Panc1 (cell line): ENCODE measurements at regions not wholly inside any gene's neighbourhood (a gene's known extent, or its start where the extent isn't known, plus 50 kb on each side); places are given as distances from the start of the nearest gene placed in this dataset.

Source experiments
- ATAC-seq: fragments of 200-7000 bp; cut with Tn5 transposase; 2 replicates; pipeline ENCODE4 v1.9.1; 2020; ENCODE audit warnings: mild to moderate bottlenecking, moderate library complexity
- BruUV-seq: library from RNA; stranded (reverse); fragments of 400-500 nt; replicated peaks from 2 replicates; lab custom pipeline; 2021; lab: Mats Ljungman, UMichigan
- CTCF ChIA-PET: fragments of 300-600 bp; sonication (Branson Sonifier 250); formaldehyde crosslinking; loops from one replicate; lab custom pipeline; 2022; ENCODE audit warnings: antibody characterized with exemption; lab: Charles Lee
- POLR2A ChIA-PET: fragments of 300-600 bp; sonication (Branson Sonifier 250); formaldehyde crosslinking; loops from one replicate; lab custom pipeline; 2022; ENCODE audit warnings: antibody characterized with exemption; lab: Charles Lee
- DNase-seq: peaks from one replicate; pipeline ENCODE4 v3.0.0-alpha.2; 2010; ENCODE audit warnings: low read depth, low spot score
- H3K27ac ChIP-seq: 2 replicates; pipeline ENCODE4 v1.5.1; 2011; ENCODE audit warnings: mild to moderate bottlenecking, low read length, inconsistent platforms
- H3K27me3 ChIP-seq: fragments of 200-500 bp; sonication (Bioruptor generic); 2 replicates; pipeline ENCODE4 v1.6.0; 2014; ENCODE audit warnings: low read length, inconsistent platforms; ENCODE audit not compliant: control insufficient read depth, insufficient read depth
- H3K36me3 ChIP-seq: fragments of 200-500 bp; sonication (Bioruptor generic); 2 replicates; pipeline ENCODE4 v1.5.1; 2014; ENCODE audit warnings: inconsistent platforms, mild to moderate bottlenecking, low read length, moderate library complexity; ENCODE audit not compliant: control insufficient read depth, insufficient read depth
- H3K4me1 ChIP-seq: 2 replicates; pipeline ENCODE4 v1.5.1; 2011; ENCODE audit warnings: inconsistent platforms, mild to moderate bottlenecking, low read length, moderate library complexity; ENCODE audit not compliant: control insufficient read depth, insufficient read depth
- H3K4me3 ChIP-seq, 2 experiments: 2 replicates each; pipeline ENCODE4 v1.5.1; 2011 to 2012; ENCODE audit warnings: low read depth in 2 of 2, low read length in 2 of 2, mild to moderate bottlenecking in 2 of 2, inconsistent platforms in 1 of 2, moderate library complexity in 1 of 2
- H3K9me3 ChIP-seq: fragments of 200-500 bp; sonication (Bioruptor generic); 2 replicates; pipeline ENCODE4 v1.5.1; 2014; ENCODE audit warnings: low read depth, mild to moderate bottlenecking, inconsistent platforms, low read length, moderate library complexity; ENCODE audit not compliant: control insufficient read depth, insufficient read depth
- POLR2AphosphoS5 ChIP-seq: IDR thresholded peaks from 2 replicates; pipeline ENCODE4 v1.6.1; 2012; ENCODE audit warnings: mild to moderate bottlenecking, low read depth, low read length, moderate library complexity
- SIN3A ChIP-seq: IDR thresholded peaks from 2 replicates; pipeline ENCODE4 v1.6.1; 2012; ENCODE audit warnings: low read depth, mild to moderate bottlenecking, low read length, moderate library complexity, borderline replicate concordance; ENCODE audit not compliant: insufficient read depth
- TCF7L2 ChIP-seq: IDR thresholded peaks from 2 replicates; pipeline ENCODE4 v1.6.1; 2011; ENCODE audit warnings: mild to moderate bottlenecking, low read depth, low read length, inconsistent platforms
- in situ Hi-C: cut with HindIII; loops from 2 replicates; pipeline ENCODE4 v1.10.0; 2016; ENCODE audit warnings: low sequenced_read_pairs, low pct_unique_long_range_greater_than_20kb
- intact Hi-C: fragments of 100-400 bp; cut with micrococcal nuclease; formaldehyde crosslinking; loops from one replicate; pipeline ENCODE4 v1.10.0; 2022; ENCODE audit not compliant: unreplicated experiment
- TF ChIP-seq, protein P1 (sequence below), 2 experiments: IDR thresholded peaks; 2 replicates each; pipeline ENCODE4 v1.6.1; 2011 to 2012; ENCODE audit warnings: low read depth in 2 of 2, control low read depth in 1 of 2, low read length in 1 of 2, mild to moderate bottlenecking in 1 of 2, moderate library complexity in 1 of 2; ENCODE audit not compliant: insufficient read depth in 1 of 2
- TF ChIP-seq, protein P2 (sequence below): fragments of 450-650 bp; IDR thresholded peaks from 2 replicates; pipeline ENCODE4 v1.5.1; 2017; ENCODE audit warnings: mild to moderate bottlenecking

DNA sequence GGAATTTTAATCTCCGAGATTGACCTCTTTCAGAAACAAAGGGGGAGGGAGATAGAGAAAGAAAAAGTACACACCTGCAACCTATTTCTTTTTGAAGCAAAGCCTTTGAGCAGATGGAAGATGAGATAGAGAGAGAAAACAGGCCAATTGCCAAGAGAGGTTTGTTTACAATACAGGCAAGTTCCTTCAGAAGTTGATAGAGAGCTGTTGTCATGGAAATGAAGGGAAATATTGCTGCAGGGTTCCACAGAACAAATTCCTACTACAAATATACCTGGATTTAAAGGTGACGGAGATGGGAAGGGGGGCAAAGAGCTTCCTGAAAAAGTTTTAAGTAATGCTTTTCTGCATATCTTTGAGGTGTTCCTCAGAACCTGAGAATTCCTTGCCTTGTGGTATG lies 388.4 kb downstream of the NDFIP2 start:
- DNase-seq, result no peak
- Histone ChIP-seq H3K4me3 (no peak overlapping the region), H3K27me3 (no peaks in the 10 kb centered on the region), H3K36me3 (no peaks in the 10 kb centered on the region), H3K4me1 (no peaks in the 10 kb centered on the region), H3K27ac (no peak overlapping the region), H3K9me3 (no peaks in the 10 kb centered on the region; the same call in 1 of the 2 replicates)
- BruUV-seq, result no TSS peak
- TF ChIP-seq, protein P1, sequence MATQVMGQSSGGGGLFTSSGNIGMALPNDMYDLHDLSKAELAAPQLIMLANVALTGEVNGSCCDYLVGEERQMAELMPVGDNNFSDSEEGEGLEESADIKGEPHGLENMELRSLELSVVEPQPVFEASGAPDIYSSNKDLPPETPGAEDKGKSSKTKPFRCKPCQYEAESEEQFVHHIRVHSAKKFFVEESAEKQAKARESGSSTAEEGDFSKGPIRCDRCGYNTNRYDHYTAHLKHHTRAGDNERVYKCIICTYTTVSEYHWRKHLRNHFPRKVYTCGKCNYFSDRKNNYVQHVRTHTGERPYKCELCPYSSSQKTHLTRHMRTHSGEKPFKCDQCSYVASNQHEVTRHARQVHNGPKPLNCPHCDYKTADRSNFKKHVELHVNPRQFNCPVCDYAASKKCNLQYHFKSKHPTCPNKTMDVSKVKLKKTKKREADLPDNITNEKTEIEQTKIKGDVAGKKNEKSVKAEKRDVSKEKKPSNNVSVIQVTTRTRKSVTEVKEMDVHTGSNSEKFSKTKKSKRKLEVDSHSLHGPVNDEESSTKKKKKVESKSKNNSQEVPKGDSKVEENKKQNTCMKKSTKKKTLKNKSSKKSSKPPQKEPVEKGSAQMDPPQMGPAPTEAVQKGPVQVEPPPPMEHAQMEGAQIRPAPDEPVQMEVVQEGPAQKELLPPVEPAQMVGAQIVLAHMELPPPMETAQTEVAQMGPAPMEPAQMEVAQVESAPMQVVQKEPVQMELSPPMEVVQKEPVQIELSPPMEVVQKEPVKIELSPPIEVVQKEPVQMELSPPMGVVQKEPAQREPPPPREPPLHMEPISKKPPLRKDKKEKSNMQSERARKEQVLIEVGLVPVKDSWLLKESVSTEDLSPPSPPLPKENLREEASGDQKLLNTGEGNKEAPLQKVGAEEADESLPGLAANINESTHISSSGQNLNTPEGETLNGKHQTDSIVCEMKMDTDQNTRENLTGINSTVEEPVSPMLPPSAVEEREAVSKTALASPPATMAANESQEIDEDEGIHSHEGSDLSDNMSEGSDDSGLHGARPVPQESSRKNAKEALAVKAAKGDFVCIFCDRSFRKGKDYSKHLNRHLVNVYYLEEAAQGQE (IDR thresholded peaks at IDR 0.05; ENCODE audit: insufficient read depth in 1 of 2, low read depth in 2 of 2, low read length in 1 of 2), result no peak
- TF ChIP-seq TCF7L2, result no peak
- TF ChIP-seq, protein P2, sequence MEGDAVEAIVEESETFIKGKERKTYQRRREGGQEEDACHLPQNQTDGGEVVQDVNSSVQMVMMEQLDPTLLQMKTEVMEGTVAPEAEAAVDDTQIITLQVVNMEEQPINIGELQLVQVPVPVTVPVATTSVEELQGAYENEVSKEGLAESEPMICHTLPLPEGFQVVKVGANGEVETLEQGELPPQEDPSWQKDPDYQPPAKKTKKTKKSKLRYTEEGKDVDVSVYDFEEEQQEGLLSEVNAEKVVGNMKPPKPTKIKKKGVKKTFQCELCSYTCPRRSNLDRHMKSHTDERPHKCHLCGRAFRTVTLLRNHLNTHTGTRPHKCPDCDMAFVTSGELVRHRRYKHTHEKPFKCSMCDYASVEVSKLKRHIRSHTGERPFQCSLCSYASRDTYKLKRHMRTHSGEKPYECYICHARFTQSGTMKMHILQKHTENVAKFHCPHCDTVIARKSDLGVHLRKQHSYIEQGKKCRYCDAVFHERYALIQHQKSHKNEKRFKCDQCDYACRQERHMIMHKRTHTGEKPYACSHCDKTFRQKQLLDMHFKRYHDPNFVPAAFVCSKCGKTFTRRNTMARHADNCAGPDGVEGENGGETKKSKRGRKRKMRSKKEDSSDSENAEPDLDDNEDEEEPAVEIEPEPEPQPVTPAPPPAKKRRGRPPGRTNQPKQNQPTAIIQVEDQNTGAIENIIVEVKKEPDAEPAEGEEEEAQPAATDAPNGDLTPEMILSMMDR, result no peak
- no peak for TF ChIP-seq POLR2AphosphoS5
- intact Hi-C loops (no loop called here), in situ Hi-C loops (no loop called here)
- POLR2A ChIA-PET, result no interaction called here
- no peak for ATAC-seq
- CTCF ChIA-PET, result no interaction called here

DNA sequence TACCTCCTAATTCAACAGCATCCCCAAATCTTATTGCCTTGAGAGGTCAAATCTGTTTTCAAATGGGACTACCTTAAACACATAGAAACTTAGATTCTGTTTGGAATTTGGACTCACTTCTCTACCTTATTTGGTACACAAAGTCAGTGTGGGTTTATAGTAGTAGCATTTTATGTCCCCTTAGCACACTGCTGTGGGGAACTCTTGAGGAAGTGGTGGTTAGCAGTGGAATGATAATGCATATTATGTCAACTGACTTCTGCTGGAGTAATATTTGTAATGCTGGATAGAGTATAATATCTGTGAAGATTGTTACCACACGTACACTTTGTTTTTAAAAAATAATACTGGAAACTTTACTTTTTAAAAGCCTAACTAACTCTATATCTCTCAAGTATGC lies 386.3 kb downstream of the NDFIP2 start:
- in situ Hi-C loops, result no loop called here

More for the DNA sequence above, 386.3 kb downstream of the NDFIP2 start:
- Histone ChIP-seq H3K4me3 (no peak overlapping the region), H3K27me3 (no peaks in the 10 kb centered on the region), H3K4me1 (no peaks in the 10 kb centered on the region), H3K27ac (no peak overlapping the region), H3K9me3 (no peaks in the 10 kb centered on the region; the same call in 1 of the 2 replicates), H3K36me3 (no peaks in the 10 kb centered on the region)
- no peak for DNase-seq
- no peak for ATAC-seq
- TF ChIP-seq, protein P1 (IDR thresholded peaks at IDR 0.05; ENCODE audit: insufficient read depth in 1 of 2, low read depth in 2 of 2, low read length in 1 of 2), result no peak
- TF ChIP-seq TCF7L2 (no peak), POLR2AphosphoS5 (no peak), SIN3A (no peak)
- TF ChIP-seq, protein P2, result no peak
- CTCF ChIA-PET, result no interaction called here
- POLR2A ChIA-PET, result no interaction called here
- intact Hi-C loops, result no loop called here
- BruUV-seq, result no TSS peak
